SK-N-SH (cell line): ENCODE measurements at regions not wholly inside any gene's neighbourhood (a gene's known extent, or its start where the extent isn't known, plus 50 kb on each side); places are given as distances from the start of the nearest gene placed in this dataset.

Experiments
- CTCF ChIA-PET: fragments of 300-600, 350-600 bp; formaldehyde crosslinking; extraction: SDS; loops from one replicate; lab custom pipeline; 2021; lab: Yijun Ruan, JAX
- POLR2A ChIA-PET: fragments of 350-600 bp; sonication (Branson Sonifier 250); formaldehyde crosslinking; extraction: SDS; loops from one replicate; lab custom pipeline; 2020; ENCODE audit warnings: antibody characterized with exemption, inconsistent platforms; lab: Yijun Ruan, JAX
- DNase-seq: peaks from one replicate; pipeline ENCODE4 v3.0.0; 2012
- H2AFZ ChIP-seq: fragments of 200-600 bp; sonication (generic); 2 replicates; pipeline ENCODE4 v1.8.1; 2016; ENCODE audit warnings: antibody characterized with exemption, mild to moderate bottlenecking, low read depth
- H3F3A ChIP-seq: fragments of 200-600 bp; sonication (generic); replicated peaks from 2 replicates; pipeline ENCODE3; 2016; ENCODE audit warnings: antibody characterized with exemption, mild to moderate bottlenecking; ENCODE audit not compliant: insufficient read depth
- H3K27ac ChIP-seq, 2 experiments: fragments of 200-500 bp in 1 of 2; fragments of 200-600 bp in 1 of 2; sonication (Bioruptor generic) in 1 of 2; sonication (generic), shearing (Covaris generic) in 1 of 2; 2 replicates each; pipeline versions ENCODE4 v1.5.1 to v1.6.1; 2014 to 2016; ENCODE audit warnings: low read depth in 2 of 2, inconsistent platforms in 1 of 2, low read length in 1 of 2, mild to moderate bottlenecking in 1 of 2, mixed read lengths in 1 of 2
- H3K27me3 ChIP-seq: fragments of 200-600 bp; sonication (generic), shearing (Covaris generic); 2 replicates; pipeline ENCODE4 v1.6.1; 2016; ENCODE audit warnings: mixed run types; ENCODE audit not compliant: insufficient read depth
- H3K36me3 ChIP-seq, 2 experiments: fragments of 200-500 bp in 1 of 2; fragments of 200-600 bp in 1 of 2; sonication (Bioruptor generic) in 1 of 2; sonication (generic) in 1 of 2; replicated peaks in 1 of 2; 2 replicates each; pipeline versions ENCODE3 to v1.5.1; 2014 to 2016; ENCODE audit warnings: low read length in 1 of 2, mild to moderate bottlenecking in 1 of 2; ENCODE audit not compliant: insufficient read depth in 2 of 2, control insufficient read depth in 1 of 2
- H3K4me1 ChIP-seq, 2 experiments: fragments of 200-500 bp in 1 of 2; fragments of 200-600 bp in 1 of 2; sonication (Bioruptor generic) in 1 of 2; sonication (generic), shearing (Covaris generic) in 1 of 2; 2 replicates each; pipeline versions ENCODE4 v1.5.1 to v1.6.1; 2014 to 2016; ENCODE audit warnings: low read depth in 1 of 2, low read length in 1 of 2, mixed run types in 1 of 2; ENCODE audit not compliant: insufficient read depth in 2 of 2, control insufficient read depth in 1 of 2
- H3K4me2 ChIP-seq: fragments of 200-600 bp; sonication (generic), shearing (Covaris generic); 2 replicates; pipeline ENCODE4 v1.6.1; 2017; ENCODE audit warnings: mixed run types
- H3K4me3 ChIP-seq, 2 experiments: fragments of 200-500 bp in 1 of 2; fragments of 200-600 bp in 1 of 2; sonication (Bioruptor generic) in 1 of 2; sonication (generic), shearing (Covaris generic) in 1 of 2; 2 replicates each; pipeline versions ENCODE4 v1.5.1 to v1.8.1; 2014 to 2016; ENCODE audit warnings: low read depth in 2 of 2, inconsistent platforms in 1 of 2, low read length in 1 of 2, mild to moderate bottlenecking in 1 of 2, mixed read lengths in 1 of 2, moderate library complexity in 1 of 2
- H3K79me2 ChIP-seq: fragments of 200-600 bp; sonication (generic); 2 replicates; pipeline ENCODE4 v1.8.1; 2017; ENCODE audit warnings: mild to moderate bottlenecking; ENCODE audit not compliant: insufficient read depth
- H3K9ac ChIP-seq: fragments of 200-600 bp; sonication (generic); 2 replicates; pipeline ENCODE4 v1.6.1; 2017; ENCODE audit warnings: mixed run types
- H3K9me2 ChIP-seq: fragments of 200-600 bp; sonication (generic); 2 replicates; pipeline ENCODE4 v1.6.1; 2017; ENCODE audit warnings: mixed run types
- H3K9me3 ChIP-seq: fragments of 200-600 bp; sonication (generic); 2 replicates; pipeline ENCODE4 v1.6.1; 2017; ENCODE audit warnings: mixed run types, mild to moderate bottlenecking, moderate library complexity
- H4K20me1 ChIP-seq: fragments of 200-600 bp; sonication (generic); 2 replicates; pipeline ENCODE4 v1.6.1; 2017; ENCODE audit warnings: mild to moderate bottlenecking, mixed run types; ENCODE audit not compliant: insufficient read depth
- CHD2 ChIP-seq: fragments of 150-350 bp; IDR thresholded peaks from 2 replicates; pipeline ENCODE4 v1.6.1; 2018; ENCODE audit warnings: low read length; ENCODE audit not compliant: partially characterized antibody
- EP300 ChIP-seq, 2 experiments: IDR thresholded peaks; 2 replicates each; pipeline versions ENCODE4 v1.4.0 to v1.6.1; 2012; ENCODE audit warnings: borderline replicate concordance in 1 of 2, low read depth in 1 of 2, low read length in 1 of 2
- GABPA ChIP-seq: IDR thresholded peaks from 2 replicates; pipeline ENCODE4 v1.4.0; 2012; ENCODE audit warnings: low read depth, mild to moderate bottlenecking
- JUND ChIP-seq: IDR thresholded peaks from 2 replicates; pipeline ENCODE4 v1.4.0; 2012
- MXI1 ChIP-seq: IDR thresholded peaks from 2 replicates; pipeline ENCODE4 v1.6.1; 2012; ENCODE audit warnings: mild to moderate bottlenecking, low read depth, low read length, improper control_type of control experiment
- PBX3 ChIP-seq: IDR thresholded peaks from 2 replicates; pipeline ENCODE4; 2012
- POLR2AphosphoS5 ChIP-seq: IDR thresholded peaks from 2 replicates; pipeline ENCODE4 v1.6.1; 2012; ENCODE audit warnings: low read depth, low read length
- RXRA ChIP-seq: IDR thresholded peaks from 2 replicates; pipeline ENCODE4 v1.4.0; 2012; ENCODE audit warnings: low read depth, mild to moderate bottlenecking, borderline replicate concordance
- SIN3A ChIP-seq: IDR thresholded peaks from 2 replicates; pipeline ENCODE4 v1.6.1; 2012; ENCODE audit warnings: low read depth, mild to moderate bottlenecking, low read length, moderate library complexity, borderline replicate concordance
- SMC3 ChIP-seq: IDR thresholded peaks from 2 replicates; pipeline ENCODE4 v1.6.1; 2012; ENCODE audit warnings: low read depth, low read length, improper control_type of control experiment
- YY1 ChIP-seq: IDR thresholded peaks from 2 replicates; pipeline ENCODE4 v1.4.0; 2012; ENCODE audit warnings: low read depth, mild to moderate bottlenecking
- WGBS: methylation state at CpG from one replicate; pipeline ENCODE4 v1.1.6; 2017; ENCODE audit warnings: low lambda C conversion rate; 5-methylcytosine and 5-hydroxymethylcytosine counted together
- TF ChIP-seq, protein P1 (sequence below): fragments of 150-350 bp; IDR thresholded peaks from 2 replicates; pipeline ENCODE4 v1.6.1; 2016; ENCODE audit warnings: mild to moderate bottlenecking, low read depth, low read length
- TF ChIP-seq, protein P2 (sequence below): fragments of 200-600 bp; sonication (generic); IDR thresholded peaks from 2 replicates; pipeline ENCODE4 v1.6.1; 2017; ENCODE audit warnings: antibody characterized with exemption, mild to moderate bottlenecking, moderate library complexity
- TF ChIP-seq, protein P3 (sequence below): IDR thresholded peaks from 2 replicates; pipeline ENCODE4 v1.4.0; 2012; ENCODE audit warnings: low read depth, borderline replicate concordance
- TF ChIP-seq, protein P4 (sequence below): IDR thresholded peaks from 2 replicates; pipeline ENCODE4 v1.6.1; 2012; ENCODE audit warnings: mild to moderate bottlenecking, low read depth, low read length, moderate library complexity
- TF ChIP-seq, protein P5 (sequence below): IDR thresholded peaks from 2 replicates; pipeline ENCODE4 v1.4.0; 2012; ENCODE audit warnings: low read depth, borderline replicate concordance

GRCh38 chr10:37619336-37619735, 238.1 kb downstream of the ZNF248 start:
- no peak for TF ChIP-seq SIN3A
- TF ChIP-seq SMC3, result no peak
- no peak for TF ChIP-seq GABPA
- TF ChIP-seq PBX3, result no peak
- TF ChIP-seq, protein P1, sequence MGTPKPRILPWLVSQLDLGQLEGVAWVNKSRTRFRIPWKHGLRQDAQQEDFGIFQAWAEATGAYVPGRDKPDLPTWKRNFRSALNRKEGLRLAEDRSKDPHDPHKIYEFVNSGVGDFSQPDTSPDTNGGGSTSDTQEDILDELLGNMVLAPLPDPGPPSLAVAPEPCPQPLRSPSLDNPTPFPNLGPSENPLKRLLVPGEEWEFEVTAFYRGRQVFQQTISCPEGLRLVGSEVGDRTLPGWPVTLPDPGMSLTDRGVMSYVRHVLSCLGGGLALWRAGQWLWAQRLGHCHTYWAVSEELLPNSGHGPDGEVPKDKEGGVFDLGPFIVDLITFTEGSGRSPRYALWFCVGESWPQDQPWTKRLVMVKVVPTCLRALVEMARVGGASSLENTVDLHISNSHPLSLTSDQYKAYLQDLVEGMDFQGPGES, result no peak
- no peak for TF ChIP-seq EP300 (IDR thresholded peaks at IDR 0.05; ENCODE audit: borderline replicate concordance in 1 of 2, low read depth in 1 of 2, low read length in 1 of 2)
- TF ChIP-seq, protein P2, sequence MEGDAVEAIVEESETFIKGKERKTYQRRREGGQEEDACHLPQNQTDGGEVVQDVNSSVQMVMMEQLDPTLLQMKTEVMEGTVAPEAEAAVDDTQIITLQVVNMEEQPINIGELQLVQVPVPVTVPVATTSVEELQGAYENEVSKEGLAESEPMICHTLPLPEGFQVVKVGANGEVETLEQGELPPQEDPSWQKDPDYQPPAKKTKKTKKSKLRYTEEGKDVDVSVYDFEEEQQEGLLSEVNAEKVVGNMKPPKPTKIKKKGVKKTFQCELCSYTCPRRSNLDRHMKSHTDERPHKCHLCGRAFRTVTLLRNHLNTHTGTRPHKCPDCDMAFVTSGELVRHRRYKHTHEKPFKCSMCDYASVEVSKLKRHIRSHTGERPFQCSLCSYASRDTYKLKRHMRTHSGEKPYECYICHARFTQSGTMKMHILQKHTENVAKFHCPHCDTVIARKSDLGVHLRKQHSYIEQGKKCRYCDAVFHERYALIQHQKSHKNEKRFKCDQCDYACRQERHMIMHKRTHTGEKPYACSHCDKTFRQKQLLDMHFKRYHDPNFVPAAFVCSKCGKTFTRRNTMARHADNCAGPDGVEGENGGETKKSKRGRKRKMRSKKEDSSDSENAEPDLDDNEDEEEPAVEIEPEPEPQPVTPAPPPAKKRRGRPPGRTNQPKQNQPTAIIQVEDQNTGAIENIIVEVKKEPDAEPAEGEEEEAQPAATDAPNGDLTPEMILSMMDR, result no peak
- TF ChIP-seq YY1, result no peak
- TF ChIP-seq CHD2, result no peak
- TF ChIP-seq, protein P3, sequence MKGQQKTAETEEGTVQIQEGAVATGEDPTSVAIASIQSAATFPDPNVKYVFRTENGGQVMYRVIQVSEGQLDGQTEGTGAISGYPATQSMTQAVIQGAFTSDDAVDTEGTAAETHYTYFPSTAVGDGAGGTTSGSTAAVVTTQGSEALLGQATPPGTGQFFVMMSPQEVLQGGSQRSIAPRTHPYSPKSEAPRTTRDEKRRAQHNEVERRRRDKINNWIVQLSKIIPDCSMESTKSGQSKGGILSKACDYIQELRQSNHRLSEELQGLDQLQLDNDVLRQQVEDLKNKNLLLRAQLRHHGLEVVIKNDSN, result no peak
- ChIA-PET CTCF (no interaction called here), POLR2A (no interaction called here)
- 2% methylated on average over 3 of the region's 3 CpGs for WGBS
- no peak for DNase-seq
- Histone ChIP-seq H3K27me3 (no peaks in the 10 kb centered on the region), H3K9ac (no peak overlapping the region), H3K4me1 (no peaks in the 10 kb centered on the region), H4K20me1 (no peaks in the 10 kb centered on the region), H3K9me2 (no peaks in the 10 kb centered on the region), H3K27ac (no peak overlapping the region), H3F3A (no peaks in the 10 kb centered on the region), H3K4me2 (no peak overlapping the region), H3K36me3 (no peaks in the 10 kb centered on the region), H3K79me2 (no peaks in the 10 kb centered on the region), H3K9me3 (no peaks in the 10 kb centered on the region), H2AFZ (no peak overlapping the region), H3K4me3 (no peak overlapping the region)

DNA sequence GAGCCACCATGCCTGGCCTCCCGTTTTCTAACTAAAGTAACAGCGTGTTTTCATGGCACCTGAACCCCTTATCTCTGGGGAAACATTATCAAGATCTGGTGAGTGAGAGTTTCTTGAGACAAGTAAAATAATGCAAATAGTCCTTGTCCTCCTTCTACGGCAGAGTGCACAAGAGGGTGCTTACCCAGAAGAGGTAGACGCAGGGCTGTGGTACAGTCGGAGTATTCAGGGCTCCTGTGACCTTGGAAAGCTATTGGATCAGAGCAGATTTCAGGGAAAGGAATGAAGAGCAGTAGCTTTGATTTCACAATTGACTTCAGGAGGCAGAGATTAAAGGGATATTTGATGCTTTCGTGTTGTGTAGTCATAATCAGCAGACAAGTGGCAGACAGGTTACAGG, 269.1 kb downstream of the ZNF248 start:
- ChIA-PET POLR2A (no interaction called here), CTCF (no interaction called here)
- no peak overlapping the region for H3K4me2 ChIP-seq
- H3K27me3 ChIP-seq, result no peaks in the 10 kb centered on the region
- 8% methylated on average over 6 of the region's 6 CpGs for WGBS
- H3K9me3 ChIP-seq, result no peaks in the 10 kb centered on the region
- H3K79me2 ChIP-seq, result no peaks in the 10 kb centered on the region
- no peak for DNase-seq
- no peak overlapping the region for H3K4me3 ChIP-seq
- no peaks in the 10 kb centered on the region for H3K4me1 ChIP-seq
- H3F3A ChIP-seq, result no peaks in the 10 kb centered on the region
- no peaks in the 10 kb centered on the region for H3K9me2 ChIP-seq
- no peak overlapping the region for H2AFZ ChIP-seq
- no peaks in the 10 kb centered on the region for H3K36me3 ChIP-seq
- no peak overlapping the region for H3K27ac ChIP-seq
- H3K9ac ChIP-seq, result no peak overlapping the region
- no peaks in the 10 kb centered on the region for H4K20me1 ChIP-seq
- TF ChIP-seq MXI1 (no peak), YY1 (no peak), JUND (no peak), SIN3A (no peak), GABPA (no peak), RXRA (no peak), POLR2AphosphoS5 (no peak)
- TF ChIP-seq, protein P1, result no peak
- TF ChIP-seq, protein P4, sequence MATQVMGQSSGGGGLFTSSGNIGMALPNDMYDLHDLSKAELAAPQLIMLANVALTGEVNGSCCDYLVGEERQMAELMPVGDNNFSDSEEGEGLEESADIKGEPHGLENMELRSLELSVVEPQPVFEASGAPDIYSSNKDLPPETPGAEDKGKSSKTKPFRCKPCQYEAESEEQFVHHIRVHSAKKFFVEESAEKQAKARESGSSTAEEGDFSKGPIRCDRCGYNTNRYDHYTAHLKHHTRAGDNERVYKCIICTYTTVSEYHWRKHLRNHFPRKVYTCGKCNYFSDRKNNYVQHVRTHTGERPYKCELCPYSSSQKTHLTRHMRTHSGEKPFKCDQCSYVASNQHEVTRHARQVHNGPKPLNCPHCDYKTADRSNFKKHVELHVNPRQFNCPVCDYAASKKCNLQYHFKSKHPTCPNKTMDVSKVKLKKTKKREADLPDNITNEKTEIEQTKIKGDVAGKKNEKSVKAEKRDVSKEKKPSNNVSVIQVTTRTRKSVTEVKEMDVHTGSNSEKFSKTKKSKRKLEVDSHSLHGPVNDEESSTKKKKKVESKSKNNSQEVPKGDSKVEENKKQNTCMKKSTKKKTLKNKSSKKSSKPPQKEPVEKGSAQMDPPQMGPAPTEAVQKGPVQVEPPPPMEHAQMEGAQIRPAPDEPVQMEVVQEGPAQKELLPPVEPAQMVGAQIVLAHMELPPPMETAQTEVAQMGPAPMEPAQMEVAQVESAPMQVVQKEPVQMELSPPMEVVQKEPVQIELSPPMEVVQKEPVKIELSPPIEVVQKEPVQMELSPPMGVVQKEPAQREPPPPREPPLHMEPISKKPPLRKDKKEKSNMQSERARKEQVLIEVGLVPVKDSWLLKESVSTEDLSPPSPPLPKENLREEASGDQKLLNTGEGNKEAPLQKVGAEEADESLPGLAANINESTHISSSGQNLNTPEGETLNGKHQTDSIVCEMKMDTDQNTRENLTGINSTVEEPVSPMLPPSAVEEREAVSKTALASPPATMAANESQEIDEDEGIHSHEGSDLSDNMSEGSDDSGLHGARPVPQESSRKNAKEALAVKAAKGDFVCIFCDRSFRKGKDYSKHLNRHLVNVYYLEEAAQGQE, result no peak
- TF ChIP-seq, protein P5, sequence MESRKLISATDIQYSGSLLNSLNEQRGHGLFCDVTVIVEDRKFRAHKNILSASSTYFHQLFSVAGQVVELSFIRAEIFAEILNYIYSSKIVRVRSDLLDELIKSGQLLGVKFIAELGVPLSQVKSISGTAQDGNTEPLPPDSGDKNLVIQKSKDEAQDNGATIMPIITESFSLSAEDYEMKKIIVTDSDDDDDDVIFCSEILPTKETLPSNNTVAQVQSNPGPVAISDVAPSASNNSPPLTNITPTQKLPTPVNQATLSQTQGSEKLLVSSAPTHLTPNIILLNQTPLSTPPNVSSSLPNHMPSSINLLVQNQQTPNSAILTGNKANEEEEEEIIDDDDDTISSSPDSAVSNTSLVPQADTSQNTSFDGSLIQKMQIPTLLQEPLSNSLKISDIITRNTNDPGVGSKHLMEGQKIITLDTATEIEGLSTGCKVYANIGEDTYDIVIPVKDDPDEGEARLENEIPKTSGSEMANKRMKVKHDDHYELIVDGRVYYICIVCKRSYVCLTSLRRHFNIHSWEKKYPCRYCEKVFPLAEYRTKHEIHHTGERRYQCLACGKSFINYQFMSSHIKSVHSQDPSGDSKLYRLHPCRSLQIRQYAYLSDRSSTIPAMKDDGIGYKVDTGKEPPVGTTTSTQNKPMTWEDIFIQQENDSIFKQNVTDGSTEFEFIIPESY, result no peak
